ENCODE measurements at regions not wholly inside any gene's neighbourhood (a gene's known extent, or its start where the extent isn't known, plus 50 kb on each side); places are given as distances from the start of the nearest gene placed in this dataset.

- no peak for TF ChIP-seq CTCF (IDR thresholded peaks at IDR 0.05; ENCODE audit: low read depth, low read length)
- no peak for TF ChIP-seq MAX (IDR thresholded peaks at IDR 0.05; ENCODE audit: low read depth, low read length)
Measured at GRCh38 chr2:144014103-144014502, 505.8 kb downstream of the ZEB2 start.
